ENCODE measurements at regions not wholly inside any gene's neighbourhood (a gene's known extent, or its start where the extent isn't known, plus 50 kb on each side); places are given as distances from the start of the nearest gene placed in this dataset.

- no peaks in the 10 kb centered on the region for H3K36me3 ChIP-seq (ENCODE audit: insufficient read depth, low read length)
- no peaks in the 10 kb centered on the region for H3K36me3 Mint-ChIP-seq (ENCODE audit: low read depth)
- no peak for TF ChIP-seq CTCF (IDR thresholded peaks at IDR 0.05)
- no peaks in the 10 kb centered on the region for H3K9me3 ChIP-seq (ENCODE audit: control insufficient read depth in 1 of 2, insufficient read depth in 1 of 2, low read length in 2 of 2)
- H3K4me1 ChIP-seq (ENCODE audit: insufficient read depth, low read length), result no peaks in the 10 kb centered on the region
- H3K4me3 Mint-ChIP-seq, result no peak overlapping the region
- intact Hi-C loops (cut with DNase I, micrococcal nuclease), result no loop called here
- no peak overlapping the region for H3K27ac Mint-ChIP-seq
- CTCF ChIA-PET, result no interaction called here
- H3K9me3 Mint-ChIP-seq, result peaks cover 4% of the 10 kb centered on the region
- H3K27ac ChIP-seq (ENCODE audit: low read depth in 1 of 2, low read length in 2 of 2), result no peak overlapping the region
- no peak overlapping the region for H3K4me3 ChIP-seq (ENCODE audit: low read length)
- peaks cover 0 to 5% of the 10 kb centered on the region in 2 experiments for H3K27me3 ChIP-seq (ENCODE audit: control insufficient read depth in 1 of 2, insufficient read depth in 2 of 2, low read length in 2 of 2)
- peaks cover 62% of the 10 kb centered on the region for H3K27me3 Mint-ChIP-seq
- DNase-seq, result no peak
- no peak for ATAC-seq (ENCODE audit: poor library complexity)
- POLR2A ChIA-PET, result no interaction called here
- H3K4me1 Mint-ChIP-seq (ENCODE audit: low read depth), result no peaks in the 10 kb centered on the region
These were observed 83.0 kb upstream of the TCF21 start for GRCh38 chr6:133805876-133806275.

DNA sequence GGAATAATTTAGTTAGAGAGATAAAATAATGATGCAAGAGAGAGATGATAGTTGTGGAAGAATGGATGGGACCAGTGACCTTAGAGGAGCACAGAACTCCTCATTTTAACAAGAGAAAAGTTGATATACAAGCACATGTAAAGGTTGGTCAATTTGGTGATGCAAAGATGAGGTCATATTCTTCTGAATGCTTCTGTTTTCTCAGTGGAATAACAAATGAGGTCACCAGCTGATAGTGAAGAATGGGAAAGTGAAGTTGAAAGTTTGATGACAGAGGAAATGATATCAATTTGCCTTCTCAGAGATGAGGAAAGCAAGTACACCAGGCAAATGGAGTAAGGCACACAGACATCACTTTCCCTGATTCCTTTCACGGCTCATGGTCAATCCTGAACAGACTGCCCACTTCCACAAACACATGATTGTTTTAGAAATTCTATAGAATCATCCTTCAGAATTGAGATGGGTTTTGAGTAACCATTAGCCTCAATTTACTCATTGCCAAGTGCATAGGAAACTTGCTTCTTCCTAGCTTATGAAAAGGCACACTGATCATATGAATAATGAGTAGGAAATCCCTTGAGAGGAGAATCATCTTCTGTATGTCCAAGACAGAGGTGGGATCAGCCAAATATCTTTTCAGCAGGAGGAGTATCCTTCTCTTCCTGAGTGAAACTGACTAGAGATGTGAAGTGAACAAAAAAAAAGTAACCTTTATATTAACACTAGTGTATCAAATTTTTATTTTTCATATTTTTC, 82.4 kb upstream of the TCF21 start:
- Mint-ChIP-seq H3K27me3 (peaks cover 66% of the 10 kb centered on the region), H3K27ac (no peak overlapping the region), H3K4me3 (no peak overlapping the region), H3K4me1 (ENCODE audit: low read depth) (no peaks in the 10 kb centered on the region), H3K36me3 (ENCODE audit: low read depth) (no peaks in the 10 kb centered on the region), H3K9me3 (peaks cover 6% of the 10 kb centered on the region)
- no peak for ATAC-seq (ENCODE audit: poor library complexity)
- ChIA-PET CTCF (no interaction called here), POLR2A (no interaction called here)
- Histone ChIP-seq H3K9me3 (ENCODE audit: control insufficient read depth in 1 of 2, insufficient read depth in 1 of 2, low read length in 2 of 2) (no peaks in the 10 kb centered on the region), H3K27me3 (ENCODE audit: control insufficient read depth in 1 of 2, insufficient read depth in 2 of 2, low read length in 2 of 2) (peaks cover 2 to 5% of the 10 kb centered on the region in 2 experiments), H3K4me3 (ENCODE audit: low read length) (no peak overlapping the region), H3K27ac (ENCODE audit: low read depth in 1 of 2, low read length in 2 of 2) (no peak overlapping the region), H3K36me3 (ENCODE audit: insufficient read depth, low read length) (no peaks in the 10 kb centered on the region), H3K4me1 (ENCODE audit: insufficient read depth, low read length) (no peaks in the 10 kb centered on the region)
- no peak for DNase-seq
- intact Hi-C loops (cut with DNase I, micrococcal nuclease), result no loop called here
- no peak for TF ChIP-seq CTCF (IDR thresholded peaks at IDR 0.05)

GRCh38 chr6:133807501-133807900, 81.4 kb upstream of the TCF21 start:
- H3K27me3 Mint-ChIP-seq, result peaks cover 66% of the 10 kb centered on the region
- CTCF ChIA-PET, result no interaction called here

More at GRCh38 chr6:133807501-133807900, 81.4 kb upstream of the TCF21 start:
- no peaks in the 10 kb centered on the region for H3K9me3 ChIP-seq (ENCODE audit: control insufficient read depth in 1 of 2, insufficient read depth in 1 of 2, low read length in 2 of 2)
- Mint-ChIP-seq H3K4me3 (no peak overlapping the region), H3K4me1 (ENCODE audit: low read depth) (no peaks in the 10 kb centered on the region), H3K27ac (no peak overlapping the region), H3K9me3 (peaks cover 6% of the 10 kb centered on the region), H3K36me3 (ENCODE audit: low read depth) (no peaks in the 10 kb centered on the region)
- no peak for ATAC-seq (ENCODE audit: poor library complexity)
- DNase-seq, result no peak
- intact Hi-C loops (cut with DNase I, micrococcal nuclease), result no loop called here
- no peak overlapping the region for H3K4me3 ChIP-seq (ENCODE audit: low read length)
- POLR2A ChIA-PET, result no interaction called here
- peaks cover 5% of the 10 kb centered on the region in 2 experiments for H3K27me3 ChIP-seq (ENCODE audit: control insufficient read depth in 1 of 2, insufficient read depth in 2 of 2, low read length in 2 of 2)
- no peak overlapping the region for H3K27ac ChIP-seq (ENCODE audit: low read depth in 1 of 2, low read length in 2 of 2)
- H3K4me1 ChIP-seq (ENCODE audit: insufficient read depth, low read length), result no peaks in the 10 kb centered on the region
- no peak for TF ChIP-seq CTCF (IDR thresholded peaks at IDR 0.05)
- no peaks in the 10 kb centered on the region for H3K36me3 ChIP-seq (ENCODE audit: insufficient read depth, low read length)
